ENCODE measurements at regions not wholly inside any gene's neighbourhood (a gene's known extent, or its start where the extent isn't known, plus 50 kb on each side); places are given as distances from the start of the nearest gene placed in this dataset.

- no peak for TF ChIP-seq POLR2A (IDR thresholded peaks at IDR 0.05)
- TF ChIP-seq POLR2AphosphoS5 (IDR thresholded peaks at IDR 0.05; ENCODE audit: insufficient read depth in 1 of 2, low read depth in 1 of 2), result no peak
These were observed 392.2 kb upstream of the CFAP20DC start for GRCh38 chr3:59442046-59442445.

Data from vagina (tissue), 2 donors.